ENCODE measurements at regions not wholly inside any gene's neighbourhood (a gene's known extent, or its start where the extent isn't known, plus 50 kb on each side); places are given as distances from the start of the nearest gene placed in this dataset.

- H3K4me1 ChIP-seq (ENCODE audit: insufficient read depth, low read length) = peaks cover 30% of the 10 kb centered on the region
- H3K27me3 ChIP-seq (ENCODE audit: insufficient read depth, low read length) = no peaks in the 10 kb centered on the region
- Mint-ChIP-seq H3K27ac (ENCODE audit: unreplicated experiment) (no peak overlapping the region), H3K4me1 (ENCODE audit: low read depth, unreplicated experiment) (peaks cover 15% of the 10 kb centered on the region), H3K27me3 (ENCODE audit: low read depth, unreplicated experiment) (no peaks in the 10 kb centered on the region), H3K4me3 (ENCODE audit: unreplicated experiment) (no peak overlapping the region), H3K9me3 (ENCODE audit: unreplicated experiment) (no peaks in the 10 kb centered on the region), H3K36me3 (ENCODE audit: low read depth, unreplicated experiment) (no peaks in the 10 kb centered on the region)
- TF ChIP-seq CTCF (IDR thresholded peaks at IDR 0.05; ENCODE audit: insufficient read depth, low read depth, low read length) (no peak), EZH2 (IDR thresholded peaks at IDR 0.05; ENCODE audit: insufficient read depth, low read length) (no peak)
- H2AFZ ChIP-seq (ENCODE audit: low read depth, low read length) = no peak overlapping the region
- no peaks in the 10 kb centered on the region for H3K36me3 ChIP-seq (ENCODE audit: insufficient read depth, low read length)
- no peak overlapping the region for H3K27ac ChIP-seq (ENCODE audit: low read depth, low read length)
- H3K4me2 ChIP-seq (ENCODE audit: low read length) = no peak overlapping the region
- H3K9ac ChIP-seq (ENCODE audit: low read length) = no peak overlapping the region
- DNase-seq (ENCODE audit: low read depth) = no peak
- no peak overlapping the region for H3K4me3 ChIP-seq (ENCODE audit: insufficient read depth, low read depth, low read length)
- no peak for FAIRE-seq
- H3K9me3 ChIP-seq (ENCODE audit: insufficient read depth, low read depth, low read length) = no peaks in the 10 kb centered on the region
- H3K79me2 ChIP-seq (ENCODE audit: insufficient read depth, low read length) = no peaks in the 10 kb centered on the region
- no peaks in the 10 kb centered on the region for H4K20me1 ChIP-seq (ENCODE audit: insufficient read depth, low read length)
Observed at GRCh38 chr1:209399800-209400199, 183.7 kb upstream of the CAMK1G start.

- H3K27ac ChIP-seq (ENCODE audit: low read depth, low read length) = no peak overlapping the region
Observed at GRCh38 chr1:209400351-209401220, 182.9 kb upstream of the CAMK1G start.

More at GRCh38 chr1:209400351-209401220, 182.9 kb upstream of the CAMK1G start:
- no peak overlapping the region for H3K4me3 ChIP-seq (ENCODE audit: insufficient read depth, low read depth, low read length)
- no peaks in the 10 kb centered on the region for H3K9me3 ChIP-seq (ENCODE audit: insufficient read depth, low read depth, low read length)
- peaks cover 37% of the 10 kb centered on the region for H3K4me1 ChIP-seq (ENCODE audit: insufficient read depth, low read length)
- H2AFZ ChIP-seq (ENCODE audit: low read depth, low read length) = no peak overlapping the region
- H3K9ac ChIP-seq (ENCODE audit: low read length) = no peak overlapping the region
- peak; percentile 35 for DNase-seq (ENCODE audit: low read depth)
- H3K79me2 ChIP-seq (ENCODE audit: insufficient read depth, low read length) = no peaks in the 10 kb centered on the region
- no peak overlapping the region for H3K27ac Mint-ChIP-seq (ENCODE audit: unreplicated experiment)
- TF ChIP-seq EZH2 (IDR thresholded peaks at IDR 0.05; ENCODE audit: insufficient read depth, low read length) (no peak), CTCF (IDR thresholded peaks at IDR 0.05; ENCODE audit: insufficient read depth, low read depth, low read length) (no peak)
- H3K9me3 Mint-ChIP-seq (ENCODE audit: unreplicated experiment) = no peaks in the 10 kb centered on the region
- H3K36me3 Mint-ChIP-seq (ENCODE audit: low read depth, unreplicated experiment) = no peaks in the 10 kb centered on the region
- no peak for FAIRE-seq
- H3K4me3 Mint-ChIP-seq (ENCODE audit: unreplicated experiment) = no peak overlapping the region
- no peaks in the 10 kb centered on the region for H4K20me1 ChIP-seq (ENCODE audit: insufficient read depth, low read length)
- H3K36me3 ChIP-seq (ENCODE audit: insufficient read depth, low read length) = no peaks in the 10 kb centered on the region
- no peak overlapping the region for H3K4me2 ChIP-seq (ENCODE audit: low read length)
- H3K27me3 Mint-ChIP-seq (ENCODE audit: low read depth, unreplicated experiment) = no peaks in the 10 kb centered on the region
- H3K4me1 Mint-ChIP-seq (ENCODE audit: low read depth, unreplicated experiment) = peaks cover 22% of the 10 kb centered on the region
- no peaks in the 10 kb centered on the region for H3K27me3 ChIP-seq (ENCODE audit: insufficient read depth, low read length)
